CD4-positive, alpha-beta memory T cell (primary cell): ENCODE measurements at regions not wholly inside any gene's neighbourhood (a gene's known extent, or its start where the extent isn't known, plus 50 kb on each side); places are given as distances from the start of the nearest gene placed in this dataset.
"Not testable (repeated sequence)": the region's sequence is repeated elsewhere in the genome, so short reads cannot be mapped to it uniquely, and the experiment has no call there.

ENCODE experiments used
- CTCF ChIA-PET: fragments of 350-600 bp; sonication (Branson Sonifier 250); formaldehyde crosslinking; loops from one replicate; lab custom pipeline; 2021; ENCODE audit warnings: inconsistent platforms; ENCODE audit not compliant: partially characterized antibody; lab: Charles Lee
- POLR2A ChIA-PET: fragments of 350-600 bp; sonication (Branson Sonifier 250); formaldehyde crosslinking; loops from one replicate; lab custom pipeline; 2021; ENCODE audit not compliant: partially characterized antibody; lab: Charles Lee
- DNase-seq, 5 donors: peaks; one replicate each; pipeline versions ENCODE4 v3.0.0 to v3.0.0-alpha.2; 2020 to 2022; ENCODE audit warnings: mixed read lengths in 1 of 5
- H3K27ac ChIP-seq: one replicate; pipeline ENCODE4 v1.7.0; 2013; ENCODE audit warnings: low read depth, low read length
- H3K27me3 ChIP-seq: 2 replicates; pipeline ENCODE4 v1.7.0; 2013; ENCODE audit warnings: mild to moderate bottlenecking, low read length, moderate library complexity; ENCODE audit not compliant: insufficient read depth
- H3K36me3 ChIP-seq: 2 replicates; pipeline ENCODE4 v1.7.0; 2013; ENCODE audit warnings: mild to moderate bottlenecking, low read length, moderate library complexity; ENCODE audit not compliant: insufficient read depth
- H3K4me1 ChIP-seq: 2 replicates; pipeline ENCODE4 v1.7.0; 2013; ENCODE audit warnings: mild to moderate bottlenecking, low read length, moderate library complexity; ENCODE audit not compliant: insufficient read depth
- H3K4me3 ChIP-seq, 2 donors: one replicate each; pipeline ENCODE4 v1.7.0; 2013; ENCODE audit warnings: low read length in 2 of 2, mild to moderate bottlenecking in 1 of 2
- H3K9me3 ChIP-seq, 2 donors: one replicate each; pipeline ENCODE4 v1.7.0; 2013; ENCODE audit warnings: low read length in 2 of 2, control low read depth in 1 of 2; ENCODE audit not compliant: control insufficient read depth in 1 of 2
- H3K27ac Mint-ChIP-seq, 7 donors: one replicate each; pipeline ENCODE4 v1.8.0; 2020 to 2021; ENCODE audit warnings: mixed read lengths in 7 of 7, mild to moderate bottlenecking in 6 of 7, inconsistent platforms in 3 of 7, moderate library complexity in 3 of 7
- H3K27me3 Mint-ChIP-seq, 2 donors: one replicate each; pipeline ENCODE4 v1.8.0; 2020 to 2021; ENCODE audit warnings: mixed read lengths in 2 of 2
- H3K36me3 Mint-ChIP-seq, 2 donors: one replicate each; pipeline ENCODE4 v1.8.0; 2020 to 2021; ENCODE audit warnings: mixed read lengths in 2 of 2, inconsistent platforms in 1 of 2, mild to moderate bottlenecking in 1 of 2
- H3K4me1 Mint-ChIP-seq, 4 donors: one replicate each; pipeline ENCODE4 v1.8.0; 2020 to 2021; ENCODE audit warnings: mixed read lengths in 4 of 4, mild to moderate bottlenecking in 1 of 4
- H3K4me3 Mint-ChIP-seq, 8 donors: one replicate each; pipeline ENCODE4 v1.8.0; 2020 to 2021; ENCODE audit warnings: mixed read lengths in 8 of 8, mild to moderate bottlenecking in 7 of 8, moderate library complexity in 6 of 8, inconsistent platforms in 3 of 8
- H3K9me3 Mint-ChIP-seq, 8 donors: one replicate each; pipeline ENCODE4 v1.8.0; 2020 to 2021; ENCODE audit warnings: mixed read lengths in 8 of 8, mild to moderate bottlenecking in 5 of 8, inconsistent platforms in 3 of 8, moderate library complexity in 1 of 8
- intact Hi-C: fragments of 100-400 bp; cut with micrococcal nuclease; formaldehyde crosslinking; loops from one replicate; pipeline ENCODE4 v1.15.1; 2023

GRCh38 chr6:111949546-111949945 is 76.3 kb upstream of the FYN start:
- Mint-ChIP-seq H3K27me3 (peaks cover 0 to 1% of the 10 kb centered on the region in 2 donors), H3K27ac (no peak overlapping the region), H3K36me3 (no peaks in the 10 kb centered on the region), H3K9me3 (no peaks in the 10 kb centered on the region), H3K4me1 (peaks cover 0 to 4% (median 0%) of the 10 kb centered on the region in 4 donors), H3K4me3 (no peak overlapping the region)
- ChIA-PET CTCF (no interaction called here), POLR2A (no interaction called here)
- H3K9me3 ChIP-seq, result no peaks in the 10 kb centered on the region
- no peak for DNase-seq
- intact Hi-C loops, result no loop called here
- no peaks in the 10 kb centered on the region for H3K36me3 ChIP-seq
- no peak overlapping the region for H3K27ac ChIP-seq
- H3K4me3 ChIP-seq, result no peak overlapping the region
- H3K4me1 ChIP-seq, result no peaks in the 10 kb centered on the region
- H3K27me3 ChIP-seq, result no peaks in the 10 kb centered on the region

- CTCF ChIA-PET, H3K9me3 Mint-ChIP-seq, POLR2A ChIA-PET, H3K4me3 Mint-ChIP-seq, H3K4me1 ChIP-seq, H3K36me3 ChIP-seq, H3K27me3 ChIP-seq, DNase-seq, H3K9me3 ChIP-seq, intact Hi-C loops, H3K4me1 Mint-ChIP-seq, H3K27ac ChIP-seq, H3K4me3 ChIP-seq, H3K27me3 Mint-ChIP-seq, H3K36me3 Mint-ChIP-seq: not testable (repeated sequence)
- peak overlapping the region in 2 of 7 donors; percentile 52 to 73 for H3K27ac Mint-ChIP-seq
Measured at GRCh38 chr6:111949984-111950383, 76.7 kb upstream of the FYN start.

GRCh38 chr6:111950661-111951496 is 77.6 kb upstream of the FYN start:
- no peak overlapping the region for H3K27ac ChIP-seq
- intact Hi-C loops, result no loop called here
- H3K4me1 ChIP-seq, result no peaks in the 10 kb centered on the region
- Mint-ChIP-seq H3K27me3 (peaks cover 0 to 1% of the 10 kb centered on the region in 2 donors), H3K9me3 (no peaks in the 10 kb centered on the region), H3K27ac (peak overlapping the region in 1 of 7 donors; percentile 68), H3K4me3 (no peak overlapping the region), H3K4me1 (peaks cover 0 to 4% (median 0%) of the 10 kb centered on the region in 4 donors), H3K36me3 (no peaks in the 10 kb centered on the region)
- no peak for DNase-seq
- H3K27me3 ChIP-seq, result no peaks in the 10 kb centered on the region
- POLR2A ChIA-PET, result no interaction called here
- no peak overlapping the region for H3K4me3 ChIP-seq
- no peaks in the 10 kb centered on the region for H3K9me3 ChIP-seq
- H3K36me3 ChIP-seq, result no peaks in the 10 kb centered on the region
- CTCF ChIA-PET, result no interaction called here

GRCh38 chr6:111951497-111952085 is 78.3 kb upstream of the FYN start:
- H3K4me3 Mint-ChIP-seq, result no peak overlapping the region
- ChIA-PET CTCF (no interaction called here), POLR2A (no interaction called here)
- intact Hi-C loops, result no loop called here
- Histone ChIP-seq H3K27ac (no peak overlapping the region), H3K4me3 (no peak overlapping the region), H3K36me3 (no peaks in the 10 kb centered on the region), H3K4me1 (no peaks in the 10 kb centered on the region), H3K27me3 (no peaks in the 10 kb centered on the region), H3K9me3 (no peaks in the 10 kb centered on the region)
- DNase-seq, result no peak
- H3K27me3 Mint-ChIP-seq, result peaks cover 0 to 1% of the 10 kb centered on the region in 2 donors
- no peaks in the 10 kb centered on the region for H3K9me3 Mint-ChIP-seq
- no peaks in the 10 kb centered on the region for H3K36me3 Mint-ChIP-seq
- peaks cover 0 to 4% (median 0%) of the 10 kb centered on the region in 4 donors for H3K4me1 Mint-ChIP-seq
- no peak overlapping the region for H3K27ac Mint-ChIP-seq

GRCh38 chr6:111952274-111952673 is 79.0 kb upstream of the FYN start:
- no peak overlapping the region for H3K27ac Mint-ChIP-seq
- CTCF ChIA-PET, result no interaction called here

GRCh38 chr6:111952821-111953540 is 79.7 kb upstream of the FYN start:
- no peaks in the 10 kb centered on the region for H3K9me3 ChIP-seq
- H3K4me3 ChIP-seq, result no peak overlapping the region
- Mint-ChIP-seq H3K27ac (no peak overlapping the region), H3K36me3 (no peaks in the 10 kb centered on the region), H3K4me3 (no peak overlapping the region), H3K4me1 (peaks cover 0 to 4% (median 0%) of the 10 kb centered on the region in 4 donors), H3K9me3 (no peaks in the 10 kb centered on the region), H3K27me3 (peaks cover 0 to 1% of the 10 kb centered on the region in 2 donors)
- intact Hi-C loops, result no loop called here
- H3K36me3 ChIP-seq, result no peaks in the 10 kb centered on the region
- DNase-seq, result no peak
- no peak overlapping the region for H3K27ac ChIP-seq
- H3K27me3 ChIP-seq, result no peaks in the 10 kb centered on the region
- ChIA-PET POLR2A (no interaction called here), CTCF (interaction anchor here (1.5 kb wide), 1 partner anchor 243 kb away, joined by 3 read pairs; no protein-coding TSS in a partner anchor)
- no peaks in the 10 kb centered on the region for H3K4me1 ChIP-seq

More at GRCh38 chr6:111952274-111952673, 79.0 kb upstream of the FYN start:
- Histone ChIP-seq H3K9me3 (no peaks in the 10 kb centered on the region), H3K4me1 (no peaks in the 10 kb centered on the region), H3K27me3 (no peaks in the 10 kb centered on the region), H3K27ac (no peak overlapping the region), H3K36me3 (no peaks in the 10 kb centered on the region), H3K4me3 (no peak overlapping the region)
- Mint-ChIP-seq H3K36me3 (no peaks in the 10 kb centered on the region), H3K27me3 (peaks cover 0 to 1% of the 10 kb centered on the region in 2 donors), H3K9me3 (no peaks in the 10 kb centered on the region), H3K4me1 (peaks cover 0 to 4% (median 0%) of the 10 kb centered on the region in 4 donors), H3K4me3 (no peak overlapping the region)
- POLR2A ChIA-PET, result no interaction called here
- no peak for DNase-seq
- intact Hi-C loops, result no loop called here

- H3K4me3 Mint-ChIP-seq, result no peak overlapping the region
- no peaks in the 10 kb centered on the region for H3K9me3 Mint-ChIP-seq
- ChIA-PET POLR2A (no interaction called here), CTCF (no interaction called here)
- Histone ChIP-seq H3K9me3 (no peaks in the 10 kb centered on the region), H3K4me3 (no peak overlapping the region), H3K27me3 (no peaks in the 10 kb centered on the region), H3K4me1 (no peaks in the 10 kb centered on the region), H3K36me3 (no peaks in the 10 kb centered on the region), H3K27ac (no peak overlapping the region)
- no peaks in the 10 kb centered on the region for H3K4me1 Mint-ChIP-seq
- no peak overlapping the region for H3K27ac Mint-ChIP-seq
- intact Hi-C loops, result no loop called here
- H3K36me3 Mint-ChIP-seq, result no peaks in the 10 kb centered on the region
- no peaks in the 10 kb centered on the region for H3K27me3 Mint-ChIP-seq
- DNase-seq, result no peak
Measured at GRCh38 chr6:111956098-111956497, 82.8 kb upstream of the FYN start.
